Skeletal muscle cell (primary cell): ENCODE measurements at regions not wholly inside any gene's neighbourhood (a gene's known extent, or its start where the extent isn't known, plus 50 kb on each side); places are given as distances from the start of the nearest gene placed in this dataset.

Source experiments
- DNase-seq: peaks from one replicate; pipeline ENCODE4 v3.0.0-alpha.2; 2010; ENCODE audit warnings: low read depth
- H3K4me3 ChIP-seq: 2 replicates; pipeline ENCODE4 v1.5.1; 2011; ENCODE audit warnings: low read depth, mild to moderate bottlenecking, control low read depth, low read length, moderate library complexity

DNA sequence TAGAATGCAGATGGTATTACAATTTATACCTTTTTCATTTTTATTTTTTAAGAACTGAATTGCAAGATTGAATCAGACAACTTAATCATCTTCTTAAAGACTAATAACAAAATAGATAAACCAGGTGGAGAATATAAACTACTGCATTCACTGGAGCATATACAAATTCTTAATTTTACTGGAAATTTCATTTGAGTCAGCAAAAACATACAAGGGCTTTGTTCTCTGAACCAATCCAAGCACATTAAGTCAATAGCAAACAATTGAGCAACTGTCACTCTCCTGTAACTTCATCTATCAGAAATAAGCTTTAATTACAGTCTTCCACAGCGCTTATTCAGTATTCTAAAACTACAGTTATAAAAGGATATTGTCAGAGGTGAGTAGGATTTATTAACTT lies 167.4 kb upstream of the OBI1 start:
- no peak overlapping the region for H3K4me3 ChIP-seq

DNA sequence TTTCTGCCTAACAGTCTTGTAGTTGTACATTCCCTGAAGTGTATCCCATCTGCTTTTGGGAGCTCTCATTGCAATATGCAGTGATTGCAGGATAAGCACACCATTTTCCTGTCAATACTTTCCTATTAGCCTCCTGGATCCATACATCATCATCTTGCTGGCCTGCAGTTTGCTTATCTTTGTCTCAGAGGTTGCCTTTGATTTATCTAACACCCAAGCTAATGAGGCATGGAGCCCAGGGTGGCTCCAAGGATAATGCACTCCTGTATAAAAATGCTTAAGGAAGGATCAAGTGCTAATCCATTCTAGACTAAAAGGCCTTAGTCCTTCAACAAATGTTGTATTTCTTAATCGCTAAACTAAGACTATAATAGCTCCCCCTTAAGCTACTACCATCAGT lies 161.6 kb upstream of the OBI1 start:
- no peak overlapping the region for H3K4me3 ChIP-seq
- no peak for DNase-seq

More for the DNA sequence above, 167.4 kb upstream of the OBI1 start:
- DNase-seq: no peak

DNA sequence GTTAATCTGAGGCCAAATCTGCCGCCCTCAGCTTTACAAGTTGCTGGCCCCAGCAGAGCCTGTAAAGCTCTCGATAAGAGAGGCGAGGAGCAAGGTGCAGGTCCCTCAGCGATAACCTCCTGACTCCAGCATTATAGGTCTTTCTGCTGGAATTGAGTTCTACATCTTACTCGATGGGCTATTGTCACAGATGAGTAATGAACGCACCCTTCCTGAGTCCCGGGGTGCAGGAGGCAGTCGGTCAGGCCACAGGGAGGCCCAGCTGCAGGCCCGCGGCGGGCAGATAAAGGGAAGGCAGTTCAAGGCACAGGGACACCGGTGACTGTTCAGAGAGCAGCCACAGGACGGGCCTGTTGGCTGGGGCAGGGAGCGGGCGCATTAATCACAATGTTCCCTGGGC lies 157.6 kb upstream of the OBI1 start:
- H3K4me3 ChIP-seq: no peak overlapping the region
- no peak for DNase-seq

DNA sequence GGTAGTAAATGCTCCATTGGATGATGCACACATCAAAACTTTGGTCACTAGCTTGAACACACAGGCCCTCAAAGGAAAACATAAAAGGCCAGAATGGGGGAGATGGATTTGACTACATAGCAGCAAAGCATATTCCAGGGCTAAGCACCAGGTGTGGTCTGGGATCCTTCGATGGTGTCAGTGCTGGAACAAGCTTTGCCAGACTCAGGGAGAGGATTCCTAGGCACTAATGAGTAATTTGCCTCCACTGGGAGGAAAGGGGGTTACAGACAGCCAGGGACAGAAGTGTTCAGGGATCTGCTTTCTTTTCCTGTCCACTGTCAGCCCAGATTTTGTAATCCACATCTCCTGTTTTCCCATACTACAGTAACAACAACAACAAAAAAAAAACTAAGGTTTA lies 157.2 kb upstream of the OBI1 start:
- no peak overlapping the region for H3K4me3 ChIP-seq
- no peak for DNase-seq

- H3K4me3 ChIP-seq: no peak overlapping the region
- DNase-seq: no peak
These were observed 147.5 kb upstream of the OBI1 start for GRCh38 chr13:78806457-78806856.

GRCh38 chr13:78802912-78803311 lies 144.0 kb upstream of the OBI1 start:
- H3K4me3 ChIP-seq: no peak overlapping the region
- DNase-seq: no peak

DNA sequence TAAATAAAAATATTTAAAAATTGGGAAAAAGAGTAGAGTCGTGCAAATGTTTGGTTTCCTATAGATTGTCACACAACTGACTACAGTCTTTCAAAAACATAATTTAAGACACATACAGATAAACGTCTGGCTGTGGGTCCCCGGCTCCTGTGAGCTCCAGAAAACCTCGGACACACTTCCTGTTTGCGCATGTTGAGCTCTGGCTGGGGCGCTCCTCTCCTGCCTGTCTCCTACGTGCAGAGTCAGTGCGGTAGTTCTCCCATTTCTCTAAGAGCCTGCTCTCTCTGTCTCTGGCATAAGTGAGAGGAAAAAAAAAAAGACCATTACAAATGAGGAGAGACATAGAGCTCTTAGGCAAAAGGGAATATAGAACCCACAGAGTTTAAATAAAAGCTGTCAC lies 128.2 kb upstream of the OBI1 start:
- no peak for DNase-seq
- H3K4me3 ChIP-seq: no peak overlapping the region

DNA sequence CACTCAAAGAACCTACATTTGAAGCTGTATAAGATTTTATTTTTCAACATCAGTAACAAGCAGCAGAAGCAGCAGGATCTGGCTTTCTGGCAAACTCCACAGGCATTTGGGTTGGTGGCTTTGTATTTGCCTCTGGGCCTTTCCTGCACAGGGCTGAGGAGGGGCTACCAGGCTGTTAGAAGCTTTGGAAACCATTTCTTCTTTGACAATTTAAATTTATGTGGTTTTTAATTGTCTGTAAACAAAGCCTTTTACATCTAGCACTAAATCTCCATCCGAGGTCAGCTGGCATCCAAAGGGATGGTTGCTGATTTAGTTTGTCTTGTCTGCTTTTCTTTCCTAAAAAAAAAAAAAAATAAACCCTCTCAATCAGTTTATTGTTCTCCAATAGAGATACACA lies 127.5 kb upstream of the OBI1 start:
- DNase-seq: no peak
- no peak overlapping the region for H3K4me3 ChIP-seq

DNA sequence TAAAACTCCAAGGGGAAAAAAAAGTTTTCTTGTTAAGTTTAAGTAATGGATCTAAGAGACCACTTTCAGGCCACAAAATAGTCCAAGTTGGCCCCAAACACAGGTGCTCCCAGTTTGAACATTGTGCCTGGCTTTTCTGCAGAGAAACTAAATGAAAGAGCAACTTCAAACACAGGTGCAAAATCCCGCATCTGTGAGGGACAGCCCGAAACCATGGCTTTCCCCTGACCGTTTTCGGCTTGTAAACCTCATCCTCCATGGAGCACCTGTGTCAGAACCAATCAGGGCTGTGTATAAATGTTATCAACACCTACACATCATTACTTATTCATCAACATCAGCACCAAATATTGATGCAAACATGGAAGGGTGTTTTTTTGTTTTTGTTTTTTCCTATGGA lies 126.8 kb upstream of the OBI1 start:
- no peak for DNase-seq
- H3K4me3 ChIP-seq: no peak overlapping the region

DNA sequence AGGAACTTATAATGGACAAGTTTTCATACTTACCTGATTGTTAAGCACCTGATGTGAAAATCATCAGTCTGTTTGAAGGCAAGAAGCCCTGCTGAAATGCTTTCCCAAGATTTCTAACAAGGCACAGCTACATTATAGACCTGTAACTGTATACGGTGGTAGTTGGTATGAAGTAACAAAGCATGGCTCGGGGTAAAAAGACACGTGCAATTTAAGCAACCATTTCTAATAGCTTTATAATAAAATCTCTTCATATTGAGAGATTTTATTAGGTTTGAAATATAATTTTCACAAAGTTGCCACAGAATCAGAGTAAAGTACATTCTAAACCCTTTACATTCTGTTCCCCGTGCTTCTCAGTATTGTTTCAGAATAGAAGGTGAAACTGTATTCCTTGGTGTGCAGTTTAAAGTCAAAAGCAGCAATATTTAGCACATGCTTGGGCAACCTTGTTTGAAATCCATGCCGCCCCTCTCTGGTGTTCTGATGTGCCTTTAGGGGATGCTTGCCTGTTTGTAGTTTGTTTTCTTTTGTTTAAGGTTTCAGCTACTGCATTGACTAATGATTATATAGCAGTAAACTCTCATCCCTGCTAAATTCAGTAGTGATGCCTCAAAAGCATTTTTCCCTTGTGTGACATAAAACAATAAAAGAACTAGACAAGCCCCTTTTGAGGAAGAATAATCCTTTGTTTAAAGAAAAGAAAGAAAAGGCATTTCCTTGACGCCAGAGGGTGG lies 125.2 kb upstream of the OBI1 start:
- no peak for DNase-seq
- H3K4me3 ChIP-seq: no peak overlapping the region

- DNase-seq: no peak
- no peak overlapping the region for H3K4me3 ChIP-seq
These were observed 121.8 kb upstream of the OBI1 start for GRCh38 chr13:78780708-78781107.

GRCh38 chr13:78779608-78780007 lies 120.7 kb upstream of the OBI1 start:
- H3K4me3 ChIP-seq: no peak overlapping the region
- no peak for DNase-seq

GRCh38 chr13:78777976-78778375 lies 119.0 kb upstream of the OBI1 start:
- H3K4me3 ChIP-seq: no peak overlapping the region
- no peak for DNase-seq

GRCh38 chr13:78777396-78777795 lies 118.4 kb upstream of the OBI1 start:
- H3K4me3 ChIP-seq: no peak overlapping the region
- no peak for DNase-seq

DNA sequence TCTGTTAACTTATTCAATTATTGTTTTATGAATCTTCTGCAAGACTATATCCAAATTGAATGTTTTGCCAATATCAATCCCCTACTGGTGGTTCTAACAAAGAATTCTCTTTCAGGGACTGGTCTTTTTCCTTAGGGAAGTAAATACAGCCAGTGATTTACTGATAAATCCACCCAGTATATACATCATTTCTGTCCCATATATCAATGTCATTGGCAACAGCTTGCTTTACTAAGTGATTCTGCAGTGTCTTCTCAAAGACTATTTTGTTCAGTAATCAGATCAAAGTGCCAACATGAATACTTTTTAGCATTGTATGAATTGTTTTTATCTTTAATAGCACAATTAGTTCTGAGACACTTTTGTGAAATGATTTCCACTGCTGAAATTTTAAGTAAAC lies 114.0 kb upstream of the OBI1 start:
- H3K4me3 ChIP-seq: no peak overlapping the region
- no peak for DNase-seq

- no peak for DNase-seq
- H3K4me3 ChIP-seq: no peak overlapping the region
These were observed 111.6 kb upstream of the OBI1 start for GRCh38 chr13:78770601-78771000.

GRCh38 chr13:78768950-78769349 lies 110.0 kb upstream of the OBI1 start:
- no peak for DNase-seq

GRCh38 chr13:78764665-78765064 lies 105.7 kb upstream of the OBI1 start:
- DNase-seq: no peak
- H3K4me3 ChIP-seq: no peak overlapping the region

More at GRCh38 chr13:78768950-78769349, 110.0 kb upstream of the OBI1 start:
- H3K4me3 ChIP-seq: no peak overlapping the region

GRCh38 chr13:78762825-78763224 lies 103.9 kb upstream of the OBI1 start:
- no peak for DNase-seq
- no peak overlapping the region for H3K4me3 ChIP-seq

- no peak overlapping the region for H3K4me3 ChIP-seq
- no peak for DNase-seq
These were observed 100.7 kb upstream of the OBI1 start for GRCh38 chr13:78759704-78760103.

DNA sequence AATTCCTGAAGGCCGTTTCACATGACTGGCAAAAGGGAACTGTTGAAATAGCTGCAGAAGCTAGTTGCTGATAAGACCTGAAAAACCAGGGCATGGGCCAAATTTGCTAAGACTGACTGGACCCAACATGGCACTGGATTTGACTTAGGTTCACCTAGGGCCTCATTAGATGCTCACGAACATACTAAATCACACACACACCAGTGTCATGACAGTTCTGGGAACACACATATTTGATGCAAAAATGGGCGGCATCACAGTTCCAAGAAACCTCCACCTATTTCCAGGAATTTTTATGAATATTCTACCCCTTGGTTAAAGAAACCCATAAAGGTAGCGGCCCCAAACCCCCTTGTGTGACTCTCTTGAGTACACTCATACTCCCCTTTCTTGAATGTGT lies 99.6 kb upstream of the OBI1 start:
- no peak for DNase-seq
- no peak overlapping the region for H3K4me3 ChIP-seq

GRCh38 chr13:78753435-78753834 lies 94.5 kb upstream of the OBI1 start:
- no peak overlapping the region for H3K4me3 ChIP-seq
- DNase-seq: no peak
